ENCODE measurements at regions not wholly inside any gene's neighbourhood (a gene's known extent, or its start where the extent isn't known, plus 50 kb on each side); places are given as distances from the start of the nearest gene placed in this dataset.
A peak's percentile ranks its signal among the peaks of the same experiment; 100 is the strongest.
"Not testable (repeated sequence)": the region's sequence is repeated elsewhere in the genome, so short reads cannot be mapped to it uniquely, and the experiment has no call there.

GRCh38 chr5:82952326-82952725 lies 124.9 kb downstream of the TMEM167A start:
- FAIRE-seq = no peak

- FAIRE-seq = not testable (repeated sequence)
These were observed 132.9 kb downstream of the TMEM167A start for GRCh38 chr5:82944267-82944666.

GRCh38 chr5:82942083-82942881 lies 134.9 kb downstream of the TMEM167A start:
- peak; percentile 41 for FAIRE-seq

- FAIRE-seq = no peak
These were observed 138.1 kb downstream of the TMEM167A start for GRCh38 chr5:82938901-82939725.

GRCh38 chr5:82932473-82933220 lies 144.5 kb downstream of the TMEM167A start:
- FAIRE-seq = not testable (repeated sequence)

GRCh38 chr5:82931110-82931509 lies 146.1 kb downstream of the TMEM167A start:
- no peak for FAIRE-seq

- FAIRE-seq = no peak
These were observed 152.2 kb downstream of the TMEM167A start for GRCh38 chr5:82925061-82925411.

- no peak for FAIRE-seq
These were observed 152.8 kb downstream of the TMEM167A start for GRCh38 chr5:82924226-82925060.

GRCh38 chr5:82922086-82922734 lies 155.0 kb downstream of the TMEM167A start:
- FAIRE-seq = no peak

GRCh38 chr5:82918311-82919031 lies 158.7 kb downstream of the TMEM167A start:
- FAIRE-seq = no peak

GRCh38 chr5:82917584-82917983 lies 159.6 kb downstream of the TMEM167A start:
- no peak for FAIRE-seq

- no peak for FAIRE-seq
These were observed 163.2 kb downstream of the TMEM167A start for GRCh38 chr5:82913971-82914370.

GRCh38 chr5:82912462-82912861 lies 164.7 kb downstream of the TMEM167A start:
- no peak for FAIRE-seq

GRCh38 chr5:82911910-82912309 lies 165.3 kb downstream of the TMEM167A start:
- no peak for FAIRE-seq

- FAIRE-seq = no peak
These were observed 166.3 kb downstream of the TMEM167A start for GRCh38 chr5:82910905-82911304.

GRCh38 chr5:82910491-82910890 lies 166.7 kb downstream of the TMEM167A start:
- no peak for FAIRE-seq

GRCh38 chr5:82909771-82910170 lies 167.4 kb downstream of the TMEM167A start:
- FAIRE-seq = no peak

GRCh38 chr5:82905986-82906385 lies 171.2 kb downstream of the TMEM167A start:
- no peak for FAIRE-seq

- no peak for FAIRE-seq
These were observed 175.8 kb downstream of the TMEM167A start for GRCh38 chr5:82901281-82901888.

- no peak for FAIRE-seq
These were observed 182.5 kb downstream of the TMEM167A start for GRCh38 chr5:82894716-82895115.

- FAIRE-seq = no peak
These were observed 188.1 kb downstream of the TMEM167A start for GRCh38 chr5:82889088-82889487.

Data from A204.1 (cell line).